ENCODE measurements at regions not wholly inside any gene's neighbourhood (a gene's known extent, or its start where the extent isn't known, plus 50 kb on each side); places are given as distances from the start of the nearest gene placed in this dataset.

DNA sequence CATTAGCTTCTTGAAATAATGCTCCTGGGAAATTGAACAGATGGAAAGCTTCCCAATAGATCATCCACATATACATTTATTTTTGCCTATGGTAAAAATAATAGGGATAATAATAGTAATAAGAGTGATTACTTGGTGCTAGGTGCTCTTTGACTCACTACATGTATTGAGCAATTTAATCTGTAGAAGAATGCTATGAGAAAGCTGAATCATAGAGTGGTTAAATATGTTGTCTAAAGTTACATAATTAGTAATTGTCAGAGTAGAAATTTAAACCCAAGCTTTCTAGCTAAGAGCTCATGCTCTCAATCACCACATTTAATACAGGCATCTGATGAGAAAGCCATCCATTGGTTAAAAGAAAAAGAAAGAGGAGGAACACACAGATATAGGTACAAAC, 590.5 kb upstream of the SLC8A1 start:
- Histone ChIP-seq H3K36me3 (ENCODE audit: control insufficient read depth, insufficient read depth, low read length) (no peaks in the 10 kb centered on the region), H3K9me3 (no peaks in the 10 kb centered on the region; the same call in 1 of the 2 replicates), H3K27me3 (replicated peaks; ENCODE audit: control insufficient read depth, insufficient read depth, low read length) (no peaks in the 10 kb centered on the region), H3K4me1 (peaks cover 30% of the 10 kb centered on the region), H3K4me3 (ENCODE audit: low read depth, low read length) (no peak overlapping the region)
- Mint-ChIP-seq H3K4me3 (ENCODE audit: unreplicated experiment) (no peak overlapping the region), H3K27ac (ENCODE audit: unreplicated experiment) (no peak overlapping the region), H3K36me3 (ENCODE audit: insufficient read depth, unreplicated experiment) (peaks cover 6% of the 10 kb centered on the region), H3K9me3 (ENCODE audit: unreplicated experiment) (peaks cover 22% of the 10 kb centered on the region), H3K4me1 (ENCODE audit: low read depth, unreplicated experiment) (peaks cover 29% of the 10 kb centered on the region), H3K27me3 (ENCODE audit: insufficient read depth, unreplicated experiment) (no peaks in the 10 kb centered on the region)
- intact Hi-C loops (cut with micrococcal nuclease; ENCODE audit: unreplicated experiment), result no loop called here
- ChIA-PET POLR2A (no interaction called here), CTCF (no interaction called here)
- no peak for DNase-seq
- no TSS peak for BruUV-seq (replicated peaks)
- TF ChIP-seq, protein P1, sequence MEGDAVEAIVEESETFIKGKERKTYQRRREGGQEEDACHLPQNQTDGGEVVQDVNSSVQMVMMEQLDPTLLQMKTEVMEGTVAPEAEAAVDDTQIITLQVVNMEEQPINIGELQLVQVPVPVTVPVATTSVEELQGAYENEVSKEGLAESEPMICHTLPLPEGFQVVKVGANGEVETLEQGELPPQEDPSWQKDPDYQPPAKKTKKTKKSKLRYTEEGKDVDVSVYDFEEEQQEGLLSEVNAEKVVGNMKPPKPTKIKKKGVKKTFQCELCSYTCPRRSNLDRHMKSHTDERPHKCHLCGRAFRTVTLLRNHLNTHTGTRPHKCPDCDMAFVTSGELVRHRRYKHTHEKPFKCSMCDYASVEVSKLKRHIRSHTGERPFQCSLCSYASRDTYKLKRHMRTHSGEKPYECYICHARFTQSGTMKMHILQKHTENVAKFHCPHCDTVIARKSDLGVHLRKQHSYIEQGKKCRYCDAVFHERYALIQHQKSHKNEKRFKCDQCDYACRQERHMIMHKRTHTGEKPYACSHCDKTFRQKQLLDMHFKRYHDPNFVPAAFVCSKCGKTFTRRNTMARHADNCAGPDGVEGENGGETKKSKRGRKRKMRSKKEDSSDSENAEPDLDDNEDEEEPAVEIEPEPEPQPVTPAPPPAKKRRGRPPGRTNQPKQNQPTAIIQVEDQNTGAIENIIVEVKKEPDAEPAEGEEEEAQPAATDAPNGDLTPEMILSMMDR (IDR thresholded peaks at IDR 0.05; ENCODE audit: insufficient read depth in 1 of 2, low read depth in 1 of 2, low read length in 1 of 2, severe bottlenecking in 1 of 2, unreplicated experiment in 1 of 2), result no peak

GRCh38 chr2:41061356-41061755, 609.5 kb upstream of the SLC8A1 start:
- ChIA-PET POLR2A (no interaction called here), CTCF (no interaction called here)
- Histone ChIP-seq H3K4me1 (no peaks in the 10 kb centered on the region), H3K36me3 (ENCODE audit: control insufficient read depth, insufficient read depth, low read length) (no peaks in the 10 kb centered on the region), H3K27me3 (replicated peaks; ENCODE audit: control insufficient read depth, insufficient read depth, low read length) (no peaks in the 10 kb centered on the region), H3K4me3 (ENCODE audit: low read depth, low read length) (no peak overlapping the region), H3K9me3 (no peaks in the 10 kb centered on the region)
- Mint-ChIP-seq H3K36me3 (ENCODE audit: insufficient read depth, unreplicated experiment) (no peaks in the 10 kb centered on the region), H3K9me3 (ENCODE audit: unreplicated experiment) (no peaks in the 10 kb centered on the region), H3K27ac (ENCODE audit: unreplicated experiment) (no peak overlapping the region), H3K27me3 (ENCODE audit: insufficient read depth, unreplicated experiment) (peaks cover 10% of the 10 kb centered on the region), H3K4me1 (ENCODE audit: low read depth, unreplicated experiment) (no peaks in the 10 kb centered on the region), H3K4me3 (ENCODE audit: unreplicated experiment) (no peak overlapping the region)
- intact Hi-C loops (cut with micrococcal nuclease; ENCODE audit: unreplicated experiment), result no loop called here
- BruUV-seq (replicated peaks), result no TSS peak
- TF ChIP-seq, protein P1 (IDR thresholded peaks at IDR 0.05; ENCODE audit: insufficient read depth in 1 of 2, low read depth in 1 of 2, low read length in 1 of 2, severe bottlenecking in 1 of 2, unreplicated experiment in 1 of 2), result no peak
- no peak for DNase-seq

DNA sequence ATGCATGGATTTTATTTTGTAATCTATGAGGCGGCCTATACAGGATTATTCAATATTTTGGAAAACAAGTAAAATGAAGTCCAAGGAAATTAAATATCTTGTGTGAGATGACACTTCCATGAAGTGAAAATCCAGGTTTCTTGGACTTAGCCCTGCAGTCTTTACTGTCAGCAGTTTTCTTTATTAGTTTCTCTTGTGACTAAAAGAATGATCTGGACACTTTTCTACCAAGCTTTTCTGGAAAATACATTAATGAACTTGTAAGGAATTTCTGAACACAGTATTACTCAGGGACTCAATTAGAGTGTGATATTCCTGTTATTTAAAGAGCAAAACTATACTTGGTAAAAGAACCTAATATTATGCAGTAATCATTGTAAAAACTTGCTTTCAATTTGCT, 610.4 kb upstream of the SLC8A1 start:
- no peak for DNase-seq
- H3K4me3 ChIP-seq (ENCODE audit: low read depth, low read length), result no peak overlapping the region
- no peaks in the 10 kb centered on the region for H3K9me3 ChIP-seq
- H3K36me3 ChIP-seq (ENCODE audit: control insufficient read depth, insufficient read depth, low read length), result no peaks in the 10 kb centered on the region
- POLR2A ChIA-PET, result no interaction called here
- Mint-ChIP-seq H3K36me3 (ENCODE audit: insufficient read depth, unreplicated experiment) (no peaks in the 10 kb centered on the region), H3K4me1 (ENCODE audit: low read depth, unreplicated experiment) (no peaks in the 10 kb centered on the region), H3K9me3 (ENCODE audit: unreplicated experiment) (no peaks in the 10 kb centered on the region), H3K27me3 (ENCODE audit: insufficient read depth, unreplicated experiment) (peaks cover 9% of the 10 kb centered on the region), H3K4me3 (ENCODE audit: unreplicated experiment) (no peak overlapping the region), H3K27ac (ENCODE audit: unreplicated experiment) (no peak overlapping the region)
- no peaks in the 10 kb centered on the region for H3K4me1 ChIP-seq
- no peaks in the 10 kb centered on the region for H3K27me3 ChIP-seq (replicated peaks; ENCODE audit: control insufficient read depth, insufficient read depth, low read length)
- CTCF ChIA-PET, result no interaction called here
- TF ChIP-seq, protein P1 (IDR thresholded peaks at IDR 0.05; ENCODE audit: insufficient read depth in 1 of 2, low read depth in 1 of 2, low read length in 1 of 2, severe bottlenecking in 1 of 2, unreplicated experiment in 1 of 2), result no peak
- intact Hi-C loops (cut with micrococcal nuclease; ENCODE audit: unreplicated experiment), result no loop called here
- no TSS peak for BruUV-seq (replicated peaks)
